ENCODE measurements at regions not wholly inside any gene's neighbourhood (a gene's known extent, or its start where the extent isn't known, plus 50 kb on each side); places are given as distances from the start of the nearest gene placed in this dataset.

- no peak for DNase-seq
- in situ Hi-C loops (cut with MboI; ENCODE audit: low pct_unique_long_range_greater_than_20kb, low sequenced_read_pairs) = no loop called here
Measured at GRCh38 chr4:175871774-175872405, 59.8 kb upstream of the GPM6A start.

GRCh38 chr4:175873707-175874106 is 61.6 kb upstream of the GPM6A start:
- DNase-seq = no peak
- in situ Hi-C loops (cut with MboI; ENCODE audit: low pct_unique_long_range_greater_than_20kb, low sequenced_read_pairs) = no loop called here

- DNase-seq = no peak
- in situ Hi-C loops (cut with MboI; ENCODE audit: low pct_unique_long_range_greater_than_20kb, low sequenced_read_pairs) = no loop called here
Measured at GRCh38 chr4:175874306-175874705, 62.2 kb upstream of the GPM6A start.

GRCh38 chr4:175875993-175876771 is 64.1 kb upstream of the GPM6A start:
- in situ Hi-C loops (cut with MboI; ENCODE audit: low pct_unique_long_range_greater_than_20kb, low sequenced_read_pairs) = no loop called here

GRCh38 chr4:175882891-175883290 is 70.8 kb upstream of the GPM6A start:
- in situ Hi-C loops (cut with MboI; ENCODE audit: low pct_unique_long_range_greater_than_20kb, low sequenced_read_pairs) = no loop called here
- no peak for DNase-seq

More at GRCh38 chr4:175875993-175876771, 64.1 kb upstream of the GPM6A start:
- no peak for DNase-seq

GRCh38 chr4:175884048-175884447 is 72.0 kb upstream of the GPM6A start:
- in situ Hi-C loops (cut with MboI; ENCODE audit: low pct_unique_long_range_greater_than_20kb, low sequenced_read_pairs) = no loop called here
- no peak for DNase-seq

GRCh38 chr4:175891231-175891630 is 79.2 kb upstream of the GPM6A start:
- DNase-seq = no peak
- in situ Hi-C loops (cut with MboI; ENCODE audit: low pct_unique_long_range_greater_than_20kb, low sequenced_read_pairs) = no loop called here

- in situ Hi-C loops (cut with MboI; ENCODE audit: low pct_unique_long_range_greater_than_20kb, low sequenced_read_pairs) = no loop called here
- DNase-seq = peak; percentile 9
Measured at GRCh38 chr4:175891851-175892250, 79.8 kb upstream of the GPM6A start.

- in situ Hi-C loops (cut with MboI; ENCODE audit: low pct_unique_long_range_greater_than_20kb, low sequenced_read_pairs) = no loop called here
- no peak for DNase-seq
Measured at GRCh38 chr4:175905925-175906324, 93.9 kb upstream of the GPM6A start.

- no peak for DNase-seq
- in situ Hi-C loops (cut with MboI; ENCODE audit: low pct_unique_long_range_greater_than_20kb, low sequenced_read_pairs) = no loop called here
Measured at GRCh38 chr4:175906384-175906783, 94.3 kb upstream of the GPM6A start.

- in situ Hi-C loops (cut with MboI; ENCODE audit: low pct_unique_long_range_greater_than_20kb, low sequenced_read_pairs) = no loop called here
Measured at GRCh38 chr4:175910700-175911099, 98.6 kb upstream of the GPM6A start.

GRCh38 chr4:175916626-175917351 is 104.7 kb upstream of the GPM6A start:
- in situ Hi-C loops (cut with MboI; ENCODE audit: low pct_unique_long_range_greater_than_20kb, low sequenced_read_pairs) = no loop called here
- DNase-seq = no peak

More at GRCh38 chr4:175910700-175911099, 98.6 kb upstream of the GPM6A start:
- DNase-seq = no peak

- DNase-seq = no peak
- in situ Hi-C loops (cut with MboI; ENCODE audit: low pct_unique_long_range_greater_than_20kb, low sequenced_read_pairs) = no loop called here
Measured at GRCh38 chr4:175927121-175927520, 115.1 kb upstream of the GPM6A start.

- no peak for DNase-seq
- in situ Hi-C loops (cut with MboI; ENCODE audit: low pct_unique_long_range_greater_than_20kb, low sequenced_read_pairs) = no loop called here
Measured at GRCh38 chr4:175929441-175929840, 117.4 kb upstream of the GPM6A start.

GRCh38 chr4:175929932-175930331 is 117.9 kb upstream of the GPM6A start:
- no peak for DNase-seq
- in situ Hi-C loops (cut with MboI; ENCODE audit: low pct_unique_long_range_greater_than_20kb, low sequenced_read_pairs) = no loop called here

- in situ Hi-C loops (cut with MboI; ENCODE audit: low pct_unique_long_range_greater_than_20kb, low sequenced_read_pairs) = no loop called here
- no peak for DNase-seq
Measured at GRCh38 chr4:175930471-175930870, 118.4 kb upstream of the GPM6A start.

- DNase-seq = no peak
- in situ Hi-C loops (cut with MboI; ENCODE audit: low pct_unique_long_range_greater_than_20kb, low sequenced_read_pairs) = no loop called here
Measured at GRCh38 chr4:175932116-175932515, 120.1 kb upstream of the GPM6A start.

- in situ Hi-C loops (cut with MboI; ENCODE audit: low pct_unique_long_range_greater_than_20kb, low sequenced_read_pairs) = no loop called here
Measured at GRCh38 chr4:175934506-175934905, 122.4 kb upstream of the GPM6A start.

GRCh38 chr4:175935016-175935661 is 123.1 kb upstream of the GPM6A start:
- in situ Hi-C loops (cut with MboI; ENCODE audit: low pct_unique_long_range_greater_than_20kb, low sequenced_read_pairs) = no loop called here
- DNase-seq = no peak

More at GRCh38 chr4:175934506-175934905, 122.4 kb upstream of the GPM6A start:
- no peak for DNase-seq

Data from KBM-7 (cell line).